Trophoblast cell (in vitro differentiated cells and primary cell): ENCODE measurements at regions not wholly inside any gene's neighbourhood (a gene's known extent, or its start where the extent isn't known, plus 50 kb on each side); places are given as distances from the start of the nearest gene placed in this dataset.

Source experiments
- DNase-seq, 2 donors: peaks; one replicate each; pipeline ENCODE4 v3.0.0-alpha.2; 2016
- H2AFZ ChIP-seq: 2 replicates; pipeline ENCODE4 v1.6.1; 2013; ENCODE audit warnings: low read length, moderate library complexity, mild to moderate bottlenecking; ENCODE audit not compliant: insufficient read depth, poor library complexity
- H2AK5ac ChIP-seq: 2 replicates; pipeline ENCODE4 v1.6.1; 2013; ENCODE audit warnings: mild to moderate bottlenecking, low read length
- H2BK120ac ChIP-seq: 2 replicates; pipeline ENCODE4 v1.6.1; 2013; ENCODE audit warnings: low read length, mild to moderate bottlenecking, moderate library complexity; ENCODE audit not compliant: insufficient read depth, poor library complexity
- H2BK12ac ChIP-seq: 2 replicates; pipeline ENCODE4 v1.6.1; 2013; ENCODE audit warnings: mild to moderate bottlenecking, low read length, moderate library complexity
- H2BK5ac ChIP-seq: 2 replicates; pipeline ENCODE4 v1.6.1; 2013; ENCODE audit warnings: low read length, low read depth, moderate library complexity, mild to moderate bottlenecking; ENCODE audit not compliant: poor library complexity
- H3K14ac ChIP-seq: 2 replicates; pipeline ENCODE4 v1.6.1; 2013; ENCODE audit warnings: mild to moderate bottlenecking, low read length
- H3K18ac ChIP-seq: 2 replicates; pipeline ENCODE4 v1.6.1; 2013; ENCODE audit warnings: mild to moderate bottlenecking, low read length
- H3K23ac ChIP-seq: 2 replicates; pipeline ENCODE4 v1.6.1; 2013; ENCODE audit warnings: low read length
- H3K27ac ChIP-seq: 2 replicates; pipeline ENCODE4 v1.5.1; 2013; ENCODE audit warnings: low read depth, mild to moderate bottlenecking, inconsistent platforms, low read length, moderate library complexity
- H3K27me3 ChIP-seq: 2 replicates; pipeline ENCODE4 v1.6.1; 2013; ENCODE audit warnings: inconsistent platforms, mild to moderate bottlenecking, low read length, moderate library complexity; ENCODE audit not compliant: insufficient read depth
- H3K36me3 ChIP-seq, 2 experiments: 1 replicate in 1 of 2; 2 replicates in 1 of 2; pipeline ENCODE4 v1.6.1; 2013; ENCODE audit warnings: low read length in 2 of 2, mild to moderate bottlenecking in 2 of 2, moderate library complexity in 1 of 2; ENCODE audit not compliant: insufficient read depth in 2 of 2, control insufficient read depth in 1 of 2
- H3K4ac ChIP-seq: 2 replicates; pipeline ENCODE4 v1.6.1; 2013; ENCODE audit warnings: low read depth, mild to moderate bottlenecking, low read length, moderate library complexity
- H3K4me1 ChIP-seq, 2 experiments: 1 replicate in 1 of 2; 2 replicates in 1 of 2; pipeline ENCODE4 v1.6.1; 2013; ENCODE audit warnings: low read length in 2 of 2, mild to moderate bottlenecking in 2 of 2, moderate library complexity in 1 of 2; ENCODE audit not compliant: insufficient read depth in 2 of 2, control insufficient read depth in 1 of 2
- H3K4me2 ChIP-seq: 2 replicates; pipeline ENCODE4 v1.6.1; 2013; ENCODE audit warnings: inconsistent platforms, mild to moderate bottlenecking, low read length, moderate library complexity
- H3K4me3 ChIP-seq: 2 replicates; pipeline ENCODE4 v1.5.1; 2013; ENCODE audit warnings: mild to moderate bottlenecking, low read depth, low read length, inconsistent platforms
- H3K79me1 ChIP-seq: one replicate; pipeline ENCODE4 v1.6.1; 2013; ENCODE audit warnings: low read length
- H3K79me2 ChIP-seq: 2 replicates; pipeline ENCODE4 v1.6.1; 2013; ENCODE audit warnings: low read length, mild to moderate bottlenecking; ENCODE audit not compliant: control insufficient read depth, insufficient read depth, poor library complexity
- H3K9ac ChIP-seq: 2 replicates; pipeline ENCODE4 v1.6.1; 2013; ENCODE audit warnings: mild to moderate bottlenecking, low read length
- H3K9me3 ChIP-seq: 2 replicates; pipeline ENCODE4 v1.6.1; 2013; ENCODE audit warnings: low read depth, mild to moderate bottlenecking, control low read depth, inconsistent platforms, low read length; ENCODE audit not compliant: insufficient read depth
- H4K12ac ChIP-seq: 2 replicates; pipeline ENCODE4 v1.6.1; 2013; ENCODE audit warnings: low read depth, mild to moderate bottlenecking, low read length, moderate library complexity
- H4K8ac ChIP-seq: 2 replicates; pipeline ENCODE4 v1.6.1; 2013; ENCODE audit warnings: low read depth, mild to moderate bottlenecking, low read length, moderate library complexity
- H4K91ac ChIP-seq: one replicate; pipeline ENCODE4 v1.6.1; 2013; ENCODE audit warnings: low read depth, mild to moderate bottlenecking, low read length, moderate library complexity
- WGBS: extraction: QIAGEN DNeasy Blood & Tissue Kit; methylation state at CpG from one replicate; pipeline ENCODE4 v1.1.7; 2013; ENCODE audit warnings: missing lambda C conversion rate; ENCODE audit not compliant: insufficient read length, insufficient coverage; ENCODE audit errors: extremely low coverage; 5-methylcytosine and 5-hydroxymethylcytosine counted together

DNA sequence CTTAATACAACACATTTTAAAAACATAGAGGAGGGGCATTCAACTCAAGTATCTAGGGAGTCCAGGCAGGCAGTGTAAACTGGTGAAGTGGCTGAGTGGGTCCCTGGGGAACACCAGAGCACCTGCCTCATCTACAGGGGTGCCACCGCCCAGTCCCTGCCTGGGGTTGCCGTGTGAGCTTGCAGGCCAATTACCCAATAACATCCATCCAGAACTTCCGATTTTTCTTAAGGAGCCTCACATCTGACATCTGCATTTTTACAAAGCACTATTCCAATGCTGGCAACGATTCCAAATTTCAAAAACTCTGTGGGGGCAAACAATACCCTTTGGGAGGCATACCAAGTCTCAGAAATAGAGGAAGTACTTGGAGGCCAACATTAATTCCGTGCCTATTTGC, 288.4 kb upstream of the TSHZ2 start:
- no peak overlapping the region for H3K23ac ChIP-seq
- H3K79me2 ChIP-seq = no peaks in the 10 kb centered on the region
- no peak overlapping the region for H2AFZ ChIP-seq
- WGBS = no CpG with 5 or more reads among the region's 5 CpGs
- no peaks in the 10 kb centered on the region for H3K79me1 ChIP-seq
- no peaks in the 10 kb centered on the region for H3K27me3 ChIP-seq
- no peak overlapping the region for H3K27ac ChIP-seq
- no peak overlapping the region for H2BK5ac ChIP-seq
- no peak overlapping the region for H3K4me2 ChIP-seq
- no peak overlapping the region for H3K4me3 ChIP-seq
- no peaks in the 10 kb centered on the region for H3K4me1 ChIP-seq
- no peak overlapping the region for H3K4ac ChIP-seq
- H2AK5ac ChIP-seq = no peak overlapping the region
- H3K9me3 ChIP-seq = no peaks in the 10 kb centered on the region
- H2BK12ac ChIP-seq = no peak overlapping the region
- H2BK120ac ChIP-seq = no peak overlapping the region
- no peak overlapping the region for H3K18ac ChIP-seq
- H4K91ac ChIP-seq = no peak overlapping the region
- no peak overlapping the region for H4K12ac ChIP-seq
- H3K14ac ChIP-seq = no peak overlapping the region
- H3K9ac ChIP-seq = no peak overlapping the region
- H3K36me3 ChIP-seq = no peaks in the 10 kb centered on the region
- DNase-seq = no peak
- no peak overlapping the region for H4K8ac ChIP-seq

GRCh38 chr20:52682237-52682636, 289.9 kb upstream of the TSHZ2 start:
- H3K9ac ChIP-seq = no peak overlapping the region
- no peak overlapping the region for H3K4ac ChIP-seq
- H2AK5ac ChIP-seq = no peak overlapping the region
- no peak overlapping the region for H3K4me3 ChIP-seq
- no peak overlapping the region for H4K8ac ChIP-seq
- no CpG with 5 or more reads among the region's 1 CpG for WGBS
- H4K12ac ChIP-seq = no peak overlapping the region
- H3K27ac ChIP-seq = no peak overlapping the region
- H3K36me3 ChIP-seq = no peaks in the 10 kb centered on the region
- H2BK120ac ChIP-seq = no peak overlapping the region
- no peak for DNase-seq
- no peak overlapping the region for H3K14ac ChIP-seq
- H3K79me1 ChIP-seq = no peaks in the 10 kb centered on the region
- H2BK5ac ChIP-seq = no peak overlapping the region
- no peak overlapping the region for H2AFZ ChIP-seq
- no peaks in the 10 kb centered on the region for H3K79me2 ChIP-seq
- H3K4me2 ChIP-seq = no peak overlapping the region
- H2BK12ac ChIP-seq = no peak overlapping the region
- H4K91ac ChIP-seq = no peak overlapping the region
- no peak overlapping the region for H3K18ac ChIP-seq
- no peak overlapping the region for H3K23ac ChIP-seq
- H3K9me3 ChIP-seq = no peaks in the 10 kb centered on the region
- no peaks in the 10 kb centered on the region for H3K27me3 ChIP-seq
- no peaks in the 10 kb centered on the region for H3K4me1 ChIP-seq

DNA sequence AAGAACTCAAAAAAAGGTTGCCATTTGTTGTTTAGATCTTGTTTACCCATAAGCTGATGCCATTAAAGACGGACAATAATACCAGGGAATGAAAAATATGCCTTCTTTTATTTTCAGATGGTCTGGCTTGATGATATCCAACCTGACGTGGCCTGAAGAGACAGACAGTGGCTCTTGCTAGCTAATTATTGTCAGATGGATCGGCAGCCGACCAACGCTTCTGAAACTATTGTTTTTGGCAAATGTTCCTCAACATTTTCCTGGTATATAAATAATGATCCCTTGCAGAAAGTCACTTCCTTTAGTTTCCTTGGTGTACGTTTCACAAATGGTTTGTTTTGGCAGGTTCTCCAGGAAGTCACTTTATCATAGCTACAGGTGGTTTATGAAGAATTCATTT, 290.9 kb upstream of the TSHZ2 start:
- H2BK12ac ChIP-seq = no peak overlapping the region
- H3K9me3 ChIP-seq = no peaks in the 10 kb centered on the region
- no peaks in the 10 kb centered on the region for H3K79me1 ChIP-seq
- no peak overlapping the region for H3K14ac ChIP-seq
- no peaks in the 10 kb centered on the region for H3K4me1 ChIP-seq
- no peak overlapping the region for H3K23ac ChIP-seq
- H3K9ac ChIP-seq = no peak overlapping the region
- no peaks in the 10 kb centered on the region for H3K79me2 ChIP-seq
- H4K12ac ChIP-seq = no peak overlapping the region
- DNase-seq = no peak
- no peak overlapping the region for H2BK5ac ChIP-seq
- H3K4me3 ChIP-seq = no peak overlapping the region
- no peaks in the 10 kb centered on the region for H3K36me3 ChIP-seq
- H4K8ac ChIP-seq = no peak overlapping the region
- H2BK120ac ChIP-seq = no peak overlapping the region
- no peaks in the 10 kb centered on the region for H3K27me3 ChIP-seq
- WGBS = no CpG with 5 or more reads among the region's 6 CpGs
- H3K4me2 ChIP-seq = no peak overlapping the region
- H2AK5ac ChIP-seq = no peak overlapping the region
- no peak overlapping the region for H3K27ac ChIP-seq
- H3K18ac ChIP-seq = no peak overlapping the region
- H3K4ac ChIP-seq = no peak overlapping the region
- no peak overlapping the region for H2AFZ ChIP-seq
- H4K91ac ChIP-seq = no peak overlapping the region

- no peak overlapping the region for H3K9ac ChIP-seq
- H3K27me3 ChIP-seq = no peaks in the 10 kb centered on the region
- H3K4me3 ChIP-seq = no peak overlapping the region
- H3K4me1 ChIP-seq = no peaks in the 10 kb centered on the region
- no peak overlapping the region for H3K23ac ChIP-seq
- no peak overlapping the region for H3K14ac ChIP-seq
- no CpG with 5 or more reads among the region's 2 CpGs for WGBS
- H4K8ac ChIP-seq = no peak overlapping the region
- no peaks in the 10 kb centered on the region for H3K79me1 ChIP-seq
- no peak overlapping the region for H4K91ac ChIP-seq
- DNase-seq = no peak
- no peak overlapping the region for H2BK5ac ChIP-seq
- H3K36me3 ChIP-seq = no peaks in the 10 kb centered on the region
- no peak overlapping the region for H2AK5ac ChIP-seq
- no peak overlapping the region for H4K12ac ChIP-seq
- no peak overlapping the region for H3K4ac ChIP-seq
- H3K4me2 ChIP-seq = no peak overlapping the region
- H3K9me3 ChIP-seq = no peaks in the 10 kb centered on the region
- H3K18ac ChIP-seq = no peak overlapping the region
- H3K79me2 ChIP-seq = no peaks in the 10 kb centered on the region
- H2BK120ac ChIP-seq = no peak overlapping the region
- no peak overlapping the region for H3K27ac ChIP-seq
- H2AFZ ChIP-seq = no peak overlapping the region
- H2BK12ac ChIP-seq = no peak overlapping the region
Observed at GRCh38 chr20:52677216-52677615, 294.9 kb upstream of the TSHZ2 start.
